Neural progenitor cell (in vitro differentiated cells): ENCODE measurements at regions not wholly inside any gene's neighbourhood (a gene's known extent, or its start where the extent isn't known, plus 50 kb on each side); places are given as distances from the start of the nearest gene placed in this dataset.

ENCODE experiments used
- DNase-seq: peaks from one replicate; pipeline ENCODE4 v3.0.0-alpha.2; 2016; ENCODE audit warnings: low spot score
- H2AFZ ChIP-seq: fragments of 200-600 bp; sonication (generic); replicated peaks from 2 replicates; pipeline ENCODE4 v1.6.1; 2016; ENCODE audit warnings: antibody characterized with exemption
- H3F3A ChIP-seq: fragments of 200-600 bp; sonication (generic); 2 replicates; pipeline ENCODE4 v1.6.1; 2016; ENCODE audit warnings: antibody characterized with exemption, low read depth
- H3K27ac ChIP-seq: fragments of 200-600 bp; sonication (generic); 2 replicates; pipeline ENCODE4 v1.5.1; 2016; ENCODE audit warnings: mild to moderate bottlenecking
- H3K27me3 ChIP-seq: fragments of 200-600 bp; sonication (generic); 2 replicates; pipeline ENCODE4 v1.6.1; 2016; ENCODE audit warnings: mild to moderate bottlenecking, moderate library complexity
- H3K36me3 ChIP-seq: fragments of 200-600 bp; sonication (generic); 2 replicates; pipeline ENCODE4 v1.5.1; 2016
- H3K4me1 ChIP-seq: fragments of 200-600 bp; sonication (generic); 2 replicates; pipeline ENCODE4 v1.6.1; 2016; ENCODE audit warnings: mixed run types
- H3K4me2 ChIP-seq: fragments of 200-600 bp; sonication (generic); 2 replicates; pipeline ENCODE4 v1.6.1; 2016
- H3K4me3 ChIP-seq: fragments of 200-600 bp; sonication (generic); 2 replicates; pipeline ENCODE4 v1.5.1; 2016
- H3K79me2 ChIP-seq: fragments of 200-600 bp; sonication (generic); 2 replicates; pipeline ENCODE4 v1.6.1; 2016; ENCODE audit warnings: low read depth
- H3K9ac ChIP-seq: fragments of 200-600 bp; sonication (generic); 2 replicates; pipeline ENCODE4 v1.6.1; 2016
- H3K9me3 ChIP-seq: fragments of 200-600 bp; sonication (generic); 2 replicates; pipeline ENCODE4 v1.5.1; 2016; ENCODE audit warnings: low read depth
- H4K20me1 ChIP-seq: fragments of 200-600 bp; sonication (generic); 2 replicates; pipeline ENCODE4 v1.6.1; 2016; ENCODE audit warnings: low read depth
- H3K27ac Mint-ChIP-seq: 3 replicates; pipeline ENCODE4 v1.8.0; 2021; ENCODE audit warnings: mixed read lengths
- H3K27me3 Mint-ChIP-seq: 2 replicates; pipeline ENCODE4 v1.8.0; 2022; ENCODE audit warnings: low read depth, mild to moderate bottlenecking, inconsistent platforms, moderate library complexity, mixed read lengths; ENCODE audit not compliant: insufficient read depth
- H3K36me3 Mint-ChIP-seq: 3 replicates; pipeline ENCODE4 v1.8.0; 2021; ENCODE audit warnings: mixed read lengths
- H3K4me1 Mint-ChIP-seq: 3 replicates; pipeline ENCODE4 v1.8.0; 2021; ENCODE audit warnings: mixed read lengths
- H3K4me3 Mint-ChIP-seq: 3 replicates; pipeline ENCODE4 v1.8.0; 2021; ENCODE audit warnings: mild to moderate bottlenecking, moderate library complexity, mixed read lengths
- H3K9me3 Mint-ChIP-seq: 3 replicates; pipeline ENCODE4 v1.8.0; 2020; ENCODE audit warnings: mixed read lengths
- CTCF ChIP-seq: fragments of 200-600 bp; sonication (generic); IDR thresholded peaks from 2 replicates; pipeline ENCODE4 v1.5.1; 2017; ENCODE audit warnings: antibody characterized with exemption, mild to moderate bottlenecking
- EZH2 ChIP-seq: fragments of 200-600 bp; sonication (generic); IDR thresholded peaks from 2 replicates; pipeline ENCODE4 v1.6.1; 2017; ENCODE audit warnings: antibody characterized with exemption, mild to moderate bottlenecking, moderate library complexity
- EZH2phosphoT487 ChIP-seq: fragments of 200-600 bp; sonication (generic); IDR thresholded peaks from 2 replicates; pipeline ENCODE4 v1.6.1; 2017; ENCODE audit warnings: antibody characterized with exemption

DNA sequence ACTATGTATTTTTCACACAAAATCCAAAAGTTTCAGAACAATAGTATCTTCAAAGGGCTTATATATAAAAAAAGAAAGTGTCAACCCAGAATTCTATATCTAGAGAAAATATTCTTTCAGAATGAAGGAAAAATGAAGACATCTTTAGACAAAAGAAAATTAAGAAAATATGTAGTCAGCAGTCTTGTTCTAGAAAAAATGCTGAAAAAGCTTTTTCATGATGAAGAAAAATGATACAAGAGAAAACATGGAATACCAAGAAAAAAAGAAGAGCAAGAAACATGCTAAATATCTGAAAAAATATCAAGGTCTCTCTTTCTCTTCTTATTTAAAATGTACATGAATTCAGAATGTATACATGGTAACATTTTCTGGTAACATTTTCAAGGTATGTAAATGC, 816.8 kb upstream of the FAT3 start:
- Mint-ChIP-seq H3K9me3 (no peaks in the 10 kb centered on the region), H3K27me3 (no peaks in the 10 kb centered on the region), H3K27ac (no peak overlapping the region), H3K4me3 (no peak overlapping the region), H3K36me3 (no peaks in the 10 kb centered on the region), H3K4me1 (no peaks in the 10 kb centered on the region)
- H3K27me3 ChIP-seq, result no peaks in the 10 kb centered on the region
- H2AFZ ChIP-seq, result no peak overlapping the region
- H3K4me3 ChIP-seq, result no peak overlapping the region
- DNase-seq, result no peak
- no peaks in the 10 kb centered on the region for H3K9me3 ChIP-seq
- TF ChIP-seq EZH2 (no peak), CTCF (no peak), EZH2phosphoT487 (no peak)
- H4K20me1 ChIP-seq, result no peaks in the 10 kb centered on the region
- H3K4me1 ChIP-seq, result no peaks in the 10 kb centered on the region
- no peaks in the 10 kb centered on the region for H3F3A ChIP-seq
- no peak overlapping the region for H3K9ac ChIP-seq
- no peak overlapping the region for H3K4me2 ChIP-seq
- no peaks in the 10 kb centered on the region for H3K36me3 ChIP-seq
- no peak overlapping the region for H3K27ac ChIP-seq
- no peaks in the 10 kb centered on the region for H3K79me2 ChIP-seq

- H3K27ac ChIP-seq, result no peak overlapping the region
- H3K4me3 Mint-ChIP-seq, result no peak overlapping the region
- no peak overlapping the region for H3K4me2 ChIP-seq
- no peak overlapping the region for H3K27ac Mint-ChIP-seq
- no peak overlapping the region for H3K4me3 ChIP-seq
- H3K27me3 Mint-ChIP-seq, result no peaks in the 10 kb centered on the region
- TF ChIP-seq EZH2 (no peak), CTCF (no peak), EZH2phosphoT487 (no peak)
- H3K9ac ChIP-seq, result no peak overlapping the region
- no peaks in the 10 kb centered on the region for H3K4me1 Mint-ChIP-seq
- H3K36me3 ChIP-seq, result no peaks in the 10 kb centered on the region
- no peaks in the 10 kb centered on the region for H3K4me1 ChIP-seq
- H3K9me3 ChIP-seq, result no peaks in the 10 kb centered on the region
- H3K79me2 ChIP-seq, result no peaks in the 10 kb centered on the region
- H3K36me3 Mint-ChIP-seq, result no peaks in the 10 kb centered on the region
- no peak for DNase-seq
- peak overlapping the region; percentile 80 for H2AFZ ChIP-seq
- no peaks in the 10 kb centered on the region for H4K20me1 ChIP-seq
- peaks cover 3% of the 10 kb centered on the region for H3K9me3 Mint-ChIP-seq
- no peaks in the 10 kb centered on the region for H3F3A ChIP-seq
- no peaks in the 10 kb centered on the region for H3K27me3 ChIP-seq
Observed at GRCh38 chr11:91406009-91406408, 818.6 kb upstream of the FAT3 start.

GRCh38 chr11:91404344-91404743, 820.3 kb upstream of the FAT3 start:
- Mint-ChIP-seq H3K4me1 (no peaks in the 10 kb centered on the region), H3K36me3 (no peaks in the 10 kb centered on the region), H3K4me3 (no peak overlapping the region), H3K9me3 (peaks cover 3% of the 10 kb centered on the region), H3K27ac (no peak overlapping the region), H3K27me3 (no peaks in the 10 kb centered on the region)
- no peaks in the 10 kb centered on the region for H3K27me3 ChIP-seq
- no peak overlapping the region for H3K4me3 ChIP-seq
- H4K20me1 ChIP-seq, result no peaks in the 10 kb centered on the region
- no peaks in the 10 kb centered on the region for H3F3A ChIP-seq
- no peak for TF ChIP-seq CTCF
- TF ChIP-seq EZH2, result no peak
- TF ChIP-seq EZH2phosphoT487, result no peak
- no peaks in the 10 kb centered on the region for H3K79me2 ChIP-seq
- H3K4me1 ChIP-seq, result no peaks in the 10 kb centered on the region
- no peaks in the 10 kb centered on the region for H3K36me3 ChIP-seq
- H3K27ac ChIP-seq, result no peak overlapping the region
- no peak for DNase-seq
- H3K9me3 ChIP-seq, result no peaks in the 10 kb centered on the region
- no peak overlapping the region for H3K4me2 ChIP-seq
- peak overlapping the region; percentile 1 for H2AFZ ChIP-seq
- no peak overlapping the region for H3K9ac ChIP-seq

DNA sequence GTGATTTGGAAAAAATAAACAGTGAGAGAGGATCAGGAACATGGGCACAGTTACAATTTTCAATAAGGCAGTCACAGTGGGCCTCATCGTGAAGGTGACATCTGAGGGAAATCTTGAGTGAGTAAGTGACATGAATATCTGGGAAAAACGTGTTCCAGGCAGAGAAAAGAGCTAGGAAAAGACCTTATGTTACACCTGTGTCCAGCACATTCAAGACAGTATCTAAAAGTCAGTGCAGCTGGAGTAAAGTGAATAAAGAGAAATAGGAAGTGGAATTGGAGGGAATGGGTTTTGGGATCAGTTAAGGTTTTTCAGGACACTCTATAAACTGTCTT, 827.5 kb upstream of the FAT3 start:
- H3K4me3 Mint-ChIP-seq, result no peak overlapping the region
- Histone ChIP-seq H3K4me2 (no peak overlapping the region), H3F3A (no peaks in the 10 kb centered on the region), H3K9ac (no peak overlapping the region), H3K27ac (no peak overlapping the region), H2AFZ (no peak overlapping the region), H3K36me3 (no peaks in the 10 kb centered on the region), H3K9me3 (no peaks in the 10 kb centered on the region), H3K27me3 (no peaks in the 10 kb centered on the region), H3K4me3 (no peak overlapping the region), H3K4me1 (no peaks in the 10 kb centered on the region), H4K20me1 (no peaks in the 10 kb centered on the region), H3K79me2 (no peaks in the 10 kb centered on the region)
- peaks cover 2% of the 10 kb centered on the region for H3K27me3 Mint-ChIP-seq
- peaks cover 3% of the 10 kb centered on the region for H3K4me1 Mint-ChIP-seq
- peaks cover 3% of the 10 kb centered on the region for H3K9me3 Mint-ChIP-seq
- DNase-seq, result no peak
- H3K36me3 Mint-ChIP-seq, result no peaks in the 10 kb centered on the region
- TF ChIP-seq EZH2, result no peak
- no peak for TF ChIP-seq CTCF
- TF ChIP-seq EZH2phosphoT487, result no peak
- H3K27ac Mint-ChIP-seq, result no peak overlapping the region
